ENCODE measurements at regions not wholly inside any gene's neighbourhood (a gene's known extent, or its start where the extent isn't known, plus 50 kb on each side); places are given as distances from the start of the nearest gene placed in this dataset.
"Not testable (repeated sequence)": the region's sequence is repeated elsewhere in the genome, so short reads cannot be mapped to it uniquely, and the experiment has no call there.

- no peak for DNase-seq (ENCODE audit: low spot score)
These were observed 724.5 kb upstream of the RAG2 start for GRCh38 chr11:37322333-37323194.

DNA sequence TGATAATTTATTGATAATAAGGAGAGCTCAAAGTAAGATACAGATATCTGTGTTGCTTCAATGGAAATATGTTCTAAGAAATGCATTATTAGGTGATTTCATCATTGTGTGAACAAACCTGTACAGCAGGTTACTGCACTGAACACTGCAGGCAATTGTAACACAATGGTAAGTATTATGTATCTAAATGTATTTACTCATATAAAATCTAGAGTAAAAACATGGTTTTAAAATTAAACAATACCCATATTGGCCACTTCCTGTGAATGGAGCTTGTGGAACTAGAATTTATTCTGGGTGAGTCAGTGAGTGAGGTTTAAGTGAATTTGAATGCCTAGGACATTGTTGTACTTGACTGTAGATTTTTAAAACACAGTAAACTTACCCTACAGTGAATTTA, 722.9 kb upstream of the RAG2 start:
- DNase-seq (ENCODE audit: low spot score): no peak

GRCh38 chr11:37317803-37318202, 719.8 kb upstream of the RAG2 start:
- no peak for DNase-seq (ENCODE audit: low spot score)

- DNase-seq (ENCODE audit: low spot score): no peak
These were observed 715.2 kb upstream of the RAG2 start for GRCh38 chr11:37313266-37313665.

DNA sequence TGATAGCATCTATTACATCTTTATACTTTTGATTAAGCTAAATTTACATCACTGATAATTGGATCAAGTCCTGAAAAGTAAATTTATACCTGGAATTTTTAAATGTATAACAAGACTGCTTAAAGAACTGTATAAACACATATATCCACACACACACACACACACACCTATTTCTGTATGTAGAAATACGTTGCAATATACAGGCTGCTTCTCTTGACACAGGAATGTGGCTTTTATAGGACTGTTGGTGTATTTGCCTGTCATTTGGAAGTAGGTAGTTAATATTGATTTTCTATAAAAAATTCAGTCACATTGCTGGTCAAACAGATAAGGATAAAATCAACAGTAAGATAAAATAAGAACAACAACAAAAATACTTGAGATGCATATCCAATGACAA, 708.5 kb upstream of the RAG2 start:
- no peak for DNase-seq (ENCODE audit: low spot score)

DNA sequence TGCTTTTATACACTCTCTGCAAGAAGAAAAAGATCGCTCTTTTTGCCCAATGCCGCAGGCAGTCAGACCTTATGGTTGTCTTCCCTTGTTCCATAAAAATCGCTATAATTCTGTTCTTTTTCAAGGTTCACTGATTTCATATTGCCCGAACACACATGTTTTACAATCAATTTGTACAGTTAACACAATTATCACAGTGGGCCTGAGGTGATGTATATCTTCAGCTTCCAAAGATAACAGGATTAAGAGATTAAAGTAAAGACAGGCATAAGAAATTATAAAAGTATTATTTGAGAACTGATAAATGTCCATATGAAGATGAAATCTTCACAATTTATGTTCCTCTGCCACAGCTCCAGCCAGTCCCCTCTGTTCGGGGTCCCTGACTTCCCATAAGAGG, 703.4 kb upstream of the RAG2 start:
- not testable (repeated sequence) for DNase-seq (ENCODE audit: low spot score)

DNA sequence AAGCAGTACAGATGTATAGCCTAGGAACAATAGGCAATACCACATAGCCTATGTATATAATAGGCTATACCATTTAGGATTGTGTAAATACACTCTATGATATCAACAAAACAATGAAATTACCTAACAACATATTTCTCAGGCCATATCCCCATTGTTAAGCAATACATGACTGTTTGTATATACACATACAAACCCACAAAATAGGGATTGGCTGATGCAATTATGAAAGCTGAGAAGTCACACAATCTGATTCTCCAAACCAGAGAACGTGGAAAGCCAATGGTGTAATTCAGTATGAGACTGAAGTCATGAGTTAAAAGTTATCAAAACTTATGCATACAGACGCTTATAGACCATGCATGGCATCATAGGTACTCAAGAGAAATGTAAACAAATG, 700.1 kb upstream of the RAG2 start:
- no peak for DNase-seq (ENCODE audit: low spot score)

GRCh38 chr11:37286890-37287289, 688.9 kb upstream of the RAG2 start:
- DNase-seq (ENCODE audit: low spot score): no peak

- no peak for DNase-seq (ENCODE audit: low spot score)
These were observed 684.3 kb upstream of the RAG2 start for GRCh38 chr11:37282367-37282766.

GRCh38 chr11:37280200-37280599, 682.2 kb upstream of the RAG2 start:
- no peak for DNase-seq (ENCODE audit: low spot score)

DNA sequence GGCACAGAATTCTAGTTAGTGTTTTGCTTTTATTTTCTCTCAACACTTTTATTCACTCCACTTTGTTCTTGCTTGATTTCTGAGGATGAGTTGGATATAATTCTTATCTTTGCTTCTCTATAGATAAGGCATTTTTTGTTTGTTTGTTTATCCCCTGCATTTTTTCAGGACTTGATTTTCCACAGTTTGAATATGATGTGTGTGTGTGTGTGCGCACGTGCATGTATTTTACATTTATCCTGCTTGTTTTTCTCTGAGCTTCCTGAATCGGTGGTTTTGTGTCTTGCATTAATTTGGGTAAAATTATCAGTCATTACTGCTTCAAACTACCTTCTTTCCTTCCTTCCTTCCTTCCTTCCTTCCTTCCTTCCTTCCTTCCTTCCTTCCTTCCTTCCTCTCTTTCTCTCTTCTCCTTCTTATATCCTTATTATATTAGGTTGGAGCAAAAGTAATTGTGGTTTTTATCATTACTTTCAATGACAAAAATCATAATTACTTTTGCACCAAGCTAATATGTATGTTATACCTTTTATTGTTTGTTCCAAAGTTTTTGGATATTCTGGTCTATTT, 679.9 kb upstream of the RAG2 start:
- DNase-seq (ENCODE audit: low spot score): no peak

DNA sequence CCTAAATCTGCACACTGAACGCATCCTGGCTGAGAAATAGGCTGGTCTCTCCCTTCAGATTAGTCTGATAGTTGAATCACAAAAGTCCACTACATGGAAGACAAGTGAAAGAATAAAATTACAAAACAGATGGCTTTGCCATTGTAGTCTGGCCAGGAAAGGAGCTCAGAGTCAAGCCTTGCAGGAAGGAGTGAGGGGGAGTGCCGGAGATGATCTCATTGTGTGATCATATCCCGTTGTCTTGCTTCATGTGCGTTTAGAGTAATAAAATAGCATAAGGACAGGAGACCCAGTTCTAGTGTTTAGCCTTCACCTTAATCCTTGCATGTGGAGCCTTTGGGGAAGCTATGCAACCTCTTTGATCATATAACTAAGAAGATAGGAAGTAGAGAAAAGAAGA, 666.7 kb upstream of the RAG2 start:
- no peak for DNase-seq (ENCODE audit: low spot score)

DNA sequence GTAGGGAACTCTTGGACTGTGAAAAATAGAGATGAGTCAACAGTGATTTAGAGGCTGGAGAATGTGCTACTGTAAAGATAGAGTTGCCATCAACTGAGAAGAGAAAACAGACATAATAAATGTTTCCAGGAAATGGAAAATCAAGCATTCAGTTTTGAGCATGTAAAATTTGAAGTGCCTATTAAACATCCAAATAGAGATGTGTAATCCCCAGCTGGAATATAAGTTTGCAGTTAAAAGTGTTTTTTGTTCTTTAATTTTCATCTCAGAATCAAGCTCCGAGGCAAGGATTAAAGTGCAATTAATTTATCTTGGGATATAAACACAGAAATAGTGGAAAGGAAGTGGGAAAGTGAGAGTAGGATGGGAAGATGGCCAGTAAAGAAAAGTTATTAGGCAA, 666.0 kb upstream of the RAG2 start:
- no peak for DNase-seq (ENCODE audit: low spot score)

- not testable (repeated sequence) for DNase-seq (ENCODE audit: low spot score)
These were observed 665.4 kb upstream of the RAG2 start for GRCh38 chr11:37263467-37263866.

DNA sequence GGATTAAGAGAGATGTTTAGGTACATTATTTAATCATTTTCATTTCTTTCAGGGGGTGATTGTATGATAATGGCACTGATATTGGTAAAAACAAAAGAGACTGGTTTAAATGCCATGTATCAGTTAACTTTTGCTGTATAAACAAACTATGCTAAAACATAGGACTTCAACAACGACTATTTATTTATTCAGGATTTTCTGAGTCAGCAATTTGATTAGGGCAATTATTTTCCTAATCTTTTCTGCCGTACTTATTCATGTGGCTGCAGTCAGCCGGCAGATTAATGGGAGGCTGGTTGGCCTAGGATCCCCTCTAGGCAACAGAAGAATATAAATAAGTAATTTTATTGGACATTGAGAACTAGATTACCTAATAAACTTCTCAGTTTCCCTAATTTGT, 661.7 kb upstream of the RAG2 start:
- DNase-seq (ENCODE audit: low spot score): no peak

- DNase-seq (ENCODE audit: low spot score): no peak
These were observed 650.1 kb upstream of the RAG2 start for GRCh38 chr11:37248145-37248544.

DNA sequence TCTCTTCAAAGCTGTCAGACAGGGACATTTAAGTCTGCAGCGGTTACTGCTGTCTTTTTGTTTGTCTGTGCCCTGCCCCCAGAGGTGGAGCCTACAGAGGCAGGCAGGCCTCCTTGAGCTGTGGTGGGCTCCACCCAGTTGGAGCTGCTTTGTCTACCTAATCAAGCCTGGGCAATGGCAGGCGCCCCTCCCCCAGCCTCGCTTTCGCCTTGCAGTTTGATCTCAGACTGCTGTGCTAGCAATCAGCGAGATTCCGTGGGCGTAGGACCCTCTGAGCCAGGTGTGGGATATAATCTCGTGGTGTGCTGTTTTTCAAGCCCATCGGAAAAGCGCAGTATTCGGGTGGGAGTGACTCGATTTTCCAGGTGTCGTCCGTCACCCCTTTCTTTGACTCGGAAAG, 648.1 kb upstream of the RAG2 start:
- not testable (repeated sequence) for DNase-seq (ENCODE audit: low spot score)

DNA sequence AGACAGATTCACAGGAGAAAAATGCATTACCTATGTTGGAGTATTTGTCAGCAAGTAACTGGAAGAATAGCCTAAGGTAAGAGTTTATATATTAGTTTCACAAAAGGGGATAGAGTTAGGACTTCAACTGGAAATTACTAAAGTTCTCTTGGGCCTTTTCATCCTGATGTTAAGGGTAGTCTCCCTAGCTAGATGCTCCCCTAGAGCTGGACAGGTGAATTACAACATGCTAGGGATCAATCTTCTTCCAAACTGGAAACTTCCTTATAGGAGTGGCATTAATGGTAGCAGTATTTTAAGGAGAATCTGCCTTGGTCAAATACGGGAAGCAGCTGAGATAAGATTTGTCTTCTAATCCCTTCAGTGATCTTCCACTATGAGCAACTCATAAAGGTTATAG, 632.8 kb upstream of the RAG2 start:
- DNase-seq (ENCODE audit: low spot score): no peak

DNA sequence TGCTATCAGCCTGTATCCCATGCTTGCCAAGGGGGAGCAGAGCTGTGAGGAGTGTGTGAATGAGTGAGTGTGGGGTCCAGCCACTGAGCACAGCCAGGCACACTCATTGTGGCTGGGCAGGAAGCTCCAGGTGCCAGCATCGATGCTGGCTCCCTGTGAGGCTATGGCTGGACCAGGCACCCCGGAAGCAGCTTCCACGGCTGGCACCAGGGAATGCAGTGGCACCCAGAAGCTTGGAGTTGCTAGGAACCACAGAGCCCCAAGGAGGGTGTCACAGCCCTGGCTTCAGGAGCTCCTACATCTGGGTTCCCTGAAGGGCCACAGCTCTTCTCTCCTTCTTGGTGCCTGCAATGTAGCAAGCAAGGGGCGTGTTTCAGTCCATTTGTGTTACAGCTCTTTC, 625.9 kb upstream of the RAG2 start:
- DNase-seq (ENCODE audit: low spot score): no peak

DNA sequence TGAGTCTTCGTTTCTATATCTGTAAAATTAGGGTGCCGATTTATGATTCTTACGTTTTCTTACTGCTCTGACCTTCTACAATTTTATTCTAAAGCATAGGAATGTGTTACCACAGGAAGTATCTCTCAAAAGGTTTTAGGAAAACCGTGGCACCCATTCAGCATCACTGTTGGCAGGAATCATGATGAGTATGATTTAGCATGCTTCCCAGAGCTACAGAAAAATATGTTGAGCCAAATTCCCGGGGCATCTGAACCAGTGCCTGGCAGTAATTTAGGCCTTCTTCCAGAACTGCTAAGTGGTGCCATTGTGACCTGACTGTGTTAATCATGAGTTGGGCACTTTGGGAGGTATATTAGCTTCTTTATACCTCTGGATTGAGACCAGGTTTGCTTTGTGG, 605.0 kb upstream of the RAG2 start:
- DNase-seq (ENCODE audit: low spot score): no peak

DNA sequence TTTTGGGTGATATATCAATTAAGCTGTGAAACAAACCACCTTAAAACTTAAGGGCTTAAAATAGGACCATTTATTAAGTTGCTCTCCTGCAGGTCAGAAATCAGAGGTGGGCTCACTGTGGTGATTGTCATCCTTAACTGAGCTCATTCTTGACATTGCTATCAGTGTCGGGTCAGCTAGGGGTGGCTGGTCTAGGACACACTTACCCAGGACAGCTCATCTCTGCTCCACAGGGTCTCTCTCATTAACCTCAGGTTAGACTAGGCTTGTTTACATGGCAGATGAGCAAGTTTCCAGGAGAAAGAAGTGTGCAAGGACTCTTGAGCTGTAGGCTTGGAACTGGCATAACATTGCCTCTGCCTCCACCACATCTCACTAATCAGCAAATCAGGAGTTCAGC, 601.0 kb upstream of the RAG2 start:
- no peak for DNase-seq (ENCODE audit: low spot score)

DNA sequence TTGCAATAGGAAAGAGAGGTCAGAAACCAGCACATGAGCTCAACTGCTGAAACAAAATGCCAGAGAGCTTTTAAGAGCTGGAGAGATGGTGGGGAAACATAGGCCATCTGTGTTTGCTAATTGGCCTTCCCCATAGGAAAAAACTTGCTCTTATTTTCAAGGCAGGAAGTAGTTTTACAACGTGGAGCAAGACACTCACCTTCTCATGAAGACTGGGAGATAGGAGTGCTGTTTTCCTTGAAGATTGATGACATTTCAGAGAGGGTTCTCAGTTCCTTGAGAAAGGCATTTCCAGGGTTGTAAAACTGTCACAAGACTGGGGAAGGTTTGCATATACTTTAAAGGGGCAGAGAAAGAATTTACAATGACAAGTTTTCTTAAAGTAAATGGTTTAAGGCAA, 586.3 kb upstream of the RAG2 start:
- no peak for DNase-seq (ENCODE audit: low spot score)

DNA sequence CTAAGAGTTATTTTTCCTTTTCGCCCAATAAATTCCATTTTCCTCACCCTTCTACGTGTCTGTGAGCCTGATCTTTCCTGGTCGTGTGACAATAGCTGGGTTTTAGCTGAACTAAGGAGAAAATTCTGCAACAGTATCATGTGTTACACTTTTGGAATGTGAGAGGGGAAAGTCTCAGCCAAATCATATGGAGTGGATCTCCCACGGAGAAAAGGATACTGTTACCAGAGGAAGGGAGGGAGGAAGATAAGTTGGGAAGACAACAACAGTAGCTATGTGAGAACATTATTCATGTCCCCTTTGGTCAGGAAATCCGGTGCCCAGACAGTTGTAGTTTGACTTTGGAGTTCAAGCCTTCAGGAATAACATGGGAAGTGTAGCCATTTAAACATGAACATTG, 584.0 kb upstream of the RAG2 start:
- no peak for DNase-seq (ENCODE audit: low spot score)

GRCh38 chr11:37177721-37178120, 579.7 kb upstream of the RAG2 start:
- DNase-seq (ENCODE audit: low spot score): no peak
